NT2/D1 (cell line): ENCODE measurements at regions not wholly inside any gene's neighbourhood (a gene's known extent, or its start where the extent isn't known, plus 50 kb on each side); places are given as distances from the start of the nearest gene placed in this dataset.
"Not testable (repeated sequence)": the region's sequence is repeated elsewhere in the genome, so short reads cannot be mapped to it uniquely, and the experiment has no call there.

ENCODE experiments used
- DNase-seq: peaks from one replicate; pipeline ENCODE4 v3.0.0-alpha.2; 2011; ENCODE audit warnings: low read depth, low spot score
- H3K27me3 ChIP-seq: 2 replicates; pipeline ENCODE4 v1.6.0; 2011; ENCODE audit warnings: mild to moderate bottlenecking; ENCODE audit not compliant: insufficient read length, insufficient read depth
- H3K36me3 ChIP-seq: 2 replicates; pipeline ENCODE4 v1.6.1; 2011; ENCODE audit warnings: mild to moderate bottlenecking, low read length, mixed read lengths; ENCODE audit not compliant: insufficient read depth, insufficient read length
- H3K4me1 ChIP-seq: 2 replicates; pipeline ENCODE4 v1.5.1; 2011; ENCODE audit not compliant: insufficient read depth, insufficient read length
- H3K4me3 ChIP-seq: 2 replicates; pipeline ENCODE4 v1.5.1; 2011; ENCODE audit warnings: low read depth; ENCODE audit not compliant: insufficient read length
- H3K9ac ChIP-seq: 2 replicates; pipeline ENCODE4 v1.6.0; 2011; ENCODE audit warnings: low read depth; ENCODE audit not compliant: insufficient read length
- H3K9me3 ChIP-seq: 2 replicates; pipeline ENCODE4 v1.5.1; 2011; ENCODE audit warnings: mild to moderate bottlenecking, low read length; ENCODE audit not compliant: insufficient read depth
- SUZ12 ChIP-seq: IDR thresholded peaks from 2 replicates; pipeline ENCODE4 v1.6.1; 2011; ENCODE audit not compliant: insufficient read length, insufficient read depth; ENCODE audit errors: extremely low read depth
- YY1 ChIP-seq: IDR thresholded peaks from 2 replicates; pipeline ENCODE4 v1.6.1; 2011; ENCODE audit not compliant: insufficient read length, insufficient read depth
- ZNF274 ChIP-seq: IDR thresholded peaks from 2 replicates; pipeline ENCODE4 v1.6.1; 2011; ENCODE audit warnings: mild to moderate bottlenecking, low read depth, low read length

- Histone ChIP-seq H3K9ac (no peak overlapping the region), H3K4me1 (no peaks in the 10 kb centered on the region), H3K27me3 (no peaks in the 10 kb centered on the region), H3K36me3 (no peaks in the 10 kb centered on the region), H3K9me3 (no peaks in the 10 kb centered on the region), H3K4me3 (no peak overlapping the region)
- TF ChIP-seq SUZ12 (no peak), YY1 (no peak), ZNF274 (no peak)
- no peak for DNase-seq
These were observed 571.4 kb downstream of the HTR7 start for GRCh38 chr10:90286406-90286805.

GRCh38 chr10:90286941-90287340 is 570.9 kb downstream of the HTR7 start:
- Histone ChIP-seq H3K9ac (no peak overlapping the region), H3K36me3 (no peaks in the 10 kb centered on the region), H3K4me1 (no peaks in the 10 kb centered on the region), H3K27me3 (no peaks in the 10 kb centered on the region), H3K9me3 (no peaks in the 10 kb centered on the region), H3K4me3 (no peak overlapping the region)
- TF ChIP-seq ZNF274 (no peak), YY1 (no peak), SUZ12 (no peak)
- no peak for DNase-seq

- no peaks in the 10 kb centered on the region for H3K27me3 ChIP-seq
- H3K4me1 ChIP-seq: no peaks in the 10 kb centered on the region
- TF ChIP-seq YY1 (no peak), SUZ12 (no peak), ZNF274 (no peak)
- no peaks in the 10 kb centered on the region for H3K36me3 ChIP-seq
- H3K4me3 ChIP-seq: no peak overlapping the region
- H3K9me3 ChIP-seq: no peaks in the 10 kb centered on the region
- no peak overlapping the region for H3K9ac ChIP-seq
- no peak for DNase-seq
These were observed 569.4 kb downstream of the HTR7 start for GRCh38 chr10:90288391-90288933.

GRCh38 chr10:90289037-90289436 is 568.8 kb downstream of the HTR7 start:
- no peaks in the 10 kb centered on the region for H3K4me1 ChIP-seq
- TF ChIP-seq YY1 (no peak), SUZ12 (no peak), ZNF274 (no peak)
- no peak overlapping the region for H3K9ac ChIP-seq
- H3K4me3 ChIP-seq: no peak overlapping the region
- H3K27me3 ChIP-seq: no peaks in the 10 kb centered on the region
- no peak for DNase-seq
- H3K36me3 ChIP-seq: no peaks in the 10 kb centered on the region
- H3K9me3 ChIP-seq: no peaks in the 10 kb centered on the region

GRCh38 chr10:90293616-90294015 is 564.2 kb downstream of the HTR7 start:
- no peak for TF ChIP-seq SUZ12
- TF ChIP-seq ZNF274: no peak
- no peak for TF ChIP-seq YY1
- Histone ChIP-seq H3K36me3 (no peaks in the 10 kb centered on the region), H3K9ac (no peak overlapping the region), H3K4me3 (no peak overlapping the region), H3K9me3 (no peaks in the 10 kb centered on the region), H3K27me3 (no peaks in the 10 kb centered on the region), H3K4me1 (no peaks in the 10 kb centered on the region)
- no peak for DNase-seq

- H3K4me3 ChIP-seq: peak overlapping the region; percentile 50
- not testable (repeated sequence) for DNase-seq, H3K27me3 ChIP-seq, H3K9me3 ChIP-seq, H3K4me1 ChIP-seq, H3K36me3 ChIP-seq
- H3K9ac ChIP-seq: peak overlapping the region; percentile 74
These were observed 562.9 kb downstream of the HTR7 start for GRCh38 chr10:90294821-90295540.

- not testable (repeated sequence) for H3K4me1 ChIP-seq, DNase-seq, H3K9ac ChIP-seq, H3K4me3 ChIP-seq, H3K9me3 ChIP-seq, H3K27me3 ChIP-seq, H3K36me3 ChIP-seq
These were observed 555.8 kb downstream of the HTR7 start for GRCh38 chr10:90302031-90302430.
